Transverse colon (tissue), 4 donors: ENCODE measurements at regions not wholly inside any gene's neighbourhood (a gene's known extent, or its start where the extent isn't known, plus 50 kb on each side); places are given as distances from the start of the nearest gene placed in this dataset.

Experiments used
- CTCF ChIP-seq, 5 experiments: fragments of 200-600 bp in 3 of 5; fragments of 450-650 bp in 2 of 5; sonication (generic) in 3 of 5; IDR thresholded peaks; 1 replicate in 2 of 5; 2 replicates in 3 of 5; pipeline ENCODE4 v1.5.1; 2016 to 2017; ENCODE audit warnings: antibody characterized with exemption in 5 of 5, inconsistent platforms in 3 of 5, mild to moderate bottlenecking in 2 of 5, moderate library complexity in 1 of 5
- POLR2A ChIP-seq: fragments of 450-650 bp; IDR thresholded peaks from one replicate; pipeline ENCODE4 v1.6.1; 2016; ENCODE audit warnings: antibody characterized with exemption, mild to moderate bottlenecking, moderate library complexity
- POLR2AphosphoS5 ChIP-seq, 3 donors: sonication (generic); formaldehyde crosslinking; IDR thresholded peaks; one replicate each; pipeline ENCODE4 v1.6.1; 2016; ENCODE audit warnings: antibody characterized with exemption in 3 of 3

- TF ChIP-seq CTCF (IDR thresholded peaks at IDR 0.05): no peak
- TF ChIP-seq POLR2A: no peak
- no peak for TF ChIP-seq POLR2AphosphoS5 (IDR thresholded peaks at IDR 0.05)
These were observed 73.2 kb downstream of the SUCNR1 start for GRCh38 chr3:151946606-151947005.
